Epithelial cell of esophagus (primary cell): ENCODE measurements at regions not wholly inside any gene's neighbourhood (a gene's known extent, or its start where the extent isn't known, plus 50 kb on each side); places are given as distances from the start of the nearest gene placed in this dataset.

Source experiments
- DNase-seq: peaks from one replicate; pipeline ENCODE4 v3.0.0; 2010; ENCODE audit warnings: low read depth
- H3K4me3 ChIP-seq: 2 replicates; pipeline ENCODE4 v1.5.1; 2011; ENCODE audit warnings: mild to moderate bottlenecking, low read length, control low read depth
- TF ChIP-seq, protein P1 (sequence below): IDR thresholded peaks from 2 replicates; pipeline ENCODE4 v1.5.1; 2011; ENCODE audit warnings: low read depth, mild to moderate bottlenecking, low read length, control low read depth, inconsistent platforms; ENCODE audit not compliant: insufficient read depth; ENCODE audit errors: missing control alignments

DNA sequence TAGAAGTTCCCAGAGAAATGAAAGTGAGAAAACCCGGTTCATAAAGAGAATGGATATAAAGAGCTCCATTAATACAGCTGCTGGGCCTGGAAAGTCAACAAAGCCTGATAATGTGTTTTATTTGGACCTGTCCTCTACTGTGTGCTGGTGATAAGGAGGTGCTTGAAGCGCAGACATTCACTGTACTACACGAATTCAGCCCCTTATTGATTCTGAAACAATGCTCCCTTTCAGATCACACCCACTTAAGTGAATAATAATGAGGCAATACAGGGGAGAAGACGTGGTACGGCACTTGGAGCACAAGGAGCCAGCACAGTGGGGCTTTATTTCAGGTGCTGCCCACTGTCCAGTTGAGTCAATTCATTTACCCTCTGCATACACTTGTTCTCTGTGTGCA is 260.8 kb downstream of the FGFR2 start:
- TF ChIP-seq, protein P1, sequence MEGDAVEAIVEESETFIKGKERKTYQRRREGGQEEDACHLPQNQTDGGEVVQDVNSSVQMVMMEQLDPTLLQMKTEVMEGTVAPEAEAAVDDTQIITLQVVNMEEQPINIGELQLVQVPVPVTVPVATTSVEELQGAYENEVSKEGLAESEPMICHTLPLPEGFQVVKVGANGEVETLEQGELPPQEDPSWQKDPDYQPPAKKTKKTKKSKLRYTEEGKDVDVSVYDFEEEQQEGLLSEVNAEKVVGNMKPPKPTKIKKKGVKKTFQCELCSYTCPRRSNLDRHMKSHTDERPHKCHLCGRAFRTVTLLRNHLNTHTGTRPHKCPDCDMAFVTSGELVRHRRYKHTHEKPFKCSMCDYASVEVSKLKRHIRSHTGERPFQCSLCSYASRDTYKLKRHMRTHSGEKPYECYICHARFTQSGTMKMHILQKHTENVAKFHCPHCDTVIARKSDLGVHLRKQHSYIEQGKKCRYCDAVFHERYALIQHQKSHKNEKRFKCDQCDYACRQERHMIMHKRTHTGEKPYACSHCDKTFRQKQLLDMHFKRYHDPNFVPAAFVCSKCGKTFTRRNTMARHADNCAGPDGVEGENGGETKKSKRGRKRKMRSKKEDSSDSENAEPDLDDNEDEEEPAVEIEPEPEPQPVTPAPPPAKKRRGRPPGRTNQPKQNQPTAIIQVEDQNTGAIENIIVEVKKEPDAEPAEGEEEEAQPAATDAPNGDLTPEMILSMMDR, result no peak
- DNase-seq, result no peak
- H3K4me3 ChIP-seq, result no peak overlapping the region

DNA sequence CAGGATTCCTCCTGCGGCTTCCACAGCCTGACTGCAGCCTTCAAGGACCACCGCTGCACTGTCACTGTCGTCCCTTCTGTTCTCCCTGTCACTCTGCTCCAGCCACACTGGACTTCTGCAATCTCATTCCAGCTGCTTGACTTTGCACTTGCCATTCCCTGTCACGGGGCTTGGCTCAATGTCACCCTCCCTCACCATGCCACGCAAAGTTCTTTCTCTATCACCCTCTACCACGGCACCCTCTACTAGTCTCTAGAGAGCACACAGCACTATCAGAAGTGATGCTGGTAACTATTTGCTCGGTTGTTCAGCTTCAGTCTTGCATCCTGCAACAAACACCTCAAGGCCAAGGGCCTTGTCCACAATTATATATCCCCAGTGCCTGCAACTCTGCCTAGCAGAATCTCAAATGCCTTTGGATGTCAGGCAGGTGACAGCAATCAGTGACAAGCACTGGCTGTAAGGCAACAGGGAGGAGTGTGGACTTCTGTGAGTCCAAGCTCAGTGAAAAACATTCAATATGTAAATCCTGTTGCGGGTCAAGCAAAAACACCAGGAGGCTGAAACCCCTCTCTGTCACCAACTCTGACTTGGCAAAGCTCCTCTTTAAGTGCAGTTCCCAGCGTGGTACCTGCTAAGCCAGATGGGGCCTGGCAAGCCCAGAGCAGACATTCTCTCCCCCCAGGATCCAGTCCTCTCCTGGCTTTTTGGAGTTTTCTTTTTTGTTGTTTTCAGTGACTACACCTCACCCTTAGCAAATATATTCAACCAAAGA is 259.9 kb downstream of the FGFR2 start:
- TF ChIP-seq, protein P1, result no peak
- DNase-seq, result no peak
- no peak overlapping the region for H3K4me3 ChIP-seq

DNA sequence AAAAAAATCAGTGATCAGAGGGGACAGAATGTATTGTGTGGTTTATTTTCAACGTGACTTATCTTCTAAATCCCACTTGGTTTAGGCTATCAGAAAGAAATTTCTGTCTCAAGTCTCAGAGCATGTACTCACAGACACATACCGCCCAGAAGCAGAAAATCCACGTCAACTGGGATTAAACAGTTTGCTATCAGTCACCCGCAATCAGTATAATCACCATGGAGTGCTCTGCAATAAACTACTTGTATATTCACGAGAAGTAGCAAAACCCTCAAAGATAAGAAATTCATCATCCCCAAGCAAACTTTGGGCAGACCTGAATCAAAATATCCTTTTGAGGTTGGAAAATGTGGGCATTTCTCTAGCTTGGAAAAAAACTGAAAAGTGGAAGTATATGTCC is 259.1 kb downstream of the FGFR2 start:
- no peak for DNase-seq
- no peak overlapping the region for H3K4me3 ChIP-seq
- TF ChIP-seq, protein P1, result no peak

DNA sequence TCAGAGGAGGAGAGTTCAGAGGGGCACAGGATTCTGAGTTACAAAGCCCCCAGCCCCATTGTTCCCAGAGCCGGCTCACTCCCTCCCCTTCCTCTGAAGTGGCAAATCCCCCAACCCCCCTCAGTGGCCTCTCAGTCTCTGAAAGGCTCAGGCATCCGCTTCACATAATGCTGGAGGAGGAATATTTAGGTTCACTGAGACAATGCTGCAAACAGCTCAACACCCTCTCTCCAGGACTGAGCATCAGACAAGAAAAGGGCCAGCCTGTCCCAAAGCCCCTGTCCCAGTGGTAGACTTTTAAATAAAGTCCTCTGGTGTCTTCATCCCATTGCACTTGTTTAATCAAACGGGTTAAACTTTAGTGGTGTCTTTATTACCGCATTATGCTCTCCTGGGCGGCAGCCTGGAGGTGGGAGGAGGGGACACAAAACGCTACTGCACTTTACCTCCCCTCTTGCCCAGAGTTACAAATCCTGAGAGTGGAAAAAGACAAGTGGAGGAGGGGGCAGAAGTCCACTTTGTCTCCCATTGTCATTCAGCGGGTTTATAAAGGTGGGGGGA is 257.9 kb downstream of the FGFR2 start:
- no peak for DNase-seq
- no peak overlapping the region for H3K4me3 ChIP-seq
- TF ChIP-seq, protein P1, result no peak

DNA sequence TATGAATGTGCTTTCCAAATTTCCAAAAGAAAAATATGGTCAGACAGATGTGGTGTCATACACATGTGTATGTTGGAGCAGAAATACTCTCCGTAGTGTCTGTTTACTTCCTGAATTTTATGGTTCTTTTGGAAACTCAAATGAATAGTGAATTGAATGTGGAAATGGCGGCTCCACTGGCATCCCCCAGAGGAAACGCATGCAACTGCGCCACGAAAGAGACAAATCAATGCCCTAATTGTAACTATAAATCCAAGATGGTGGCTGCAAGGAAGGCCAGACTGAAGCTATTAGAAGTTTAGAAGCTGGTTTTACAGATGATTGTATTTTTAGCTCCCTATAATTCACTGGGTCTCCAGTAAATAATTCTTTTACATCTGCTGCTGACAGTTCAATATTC is 246.7 kb downstream of the FGFR2 start:
- no peak for DNase-seq
- TF ChIP-seq, protein P1, result no peak
- no peak overlapping the region for H3K4me3 ChIP-seq

DNA sequence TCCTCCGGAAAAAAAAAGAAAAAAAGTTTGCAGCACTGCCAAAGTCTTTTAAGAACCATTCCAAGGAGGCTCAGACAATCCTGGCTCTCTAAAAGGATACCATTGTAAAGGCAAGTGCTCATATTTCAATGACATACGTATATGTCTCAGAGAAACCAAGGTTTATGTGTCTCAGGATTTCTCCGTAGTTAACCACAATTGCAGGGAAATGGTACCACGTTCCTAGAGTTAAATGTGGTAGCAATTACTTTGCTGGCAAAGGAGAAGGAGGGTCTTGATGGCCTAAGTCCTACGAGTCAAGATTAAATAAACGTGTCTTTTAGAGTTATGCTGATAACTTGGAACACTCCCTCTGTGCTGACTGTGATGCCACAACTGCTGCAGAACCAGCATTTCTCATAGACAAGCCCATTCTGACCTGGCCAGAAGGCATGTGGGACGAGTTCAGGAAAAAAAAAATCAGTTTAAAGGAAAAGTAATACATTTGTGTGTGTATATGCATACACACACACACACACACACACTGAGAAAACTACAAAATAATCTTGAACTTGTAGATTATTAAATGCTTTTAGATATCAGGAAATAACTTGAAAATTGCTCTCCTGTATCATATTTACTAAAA is 245.9 kb downstream of the FGFR2 start:
- TF ChIP-seq, protein P1, result no peak
- DNase-seq, result peak; percentile 34
- no peak overlapping the region for H3K4me3 ChIP-seq
